ENCODE measurements at regions not wholly inside any gene's neighbourhood (a gene's known extent, or its start where the extent isn't known, plus 50 kb on each side); places are given as distances from the start of the nearest gene placed in this dataset.

- Histone ChIP-seq H3K4me1 (ENCODE audit: insufficient read depth) (no peaks in the 10 kb centered on the region), H3K79me2 (replicated peaks; ENCODE audit: insufficient read depth) (no peaks in the 10 kb centered on the region), H3F3A (replicated peaks; ENCODE audit: low read depth) (no peaks in the 10 kb centered on the region), H3K4me3 (no peak overlapping the region), H4K20me1 (replicated peaks; ENCODE audit: insufficient read depth) (no peaks in the 10 kb centered on the region), H3K36me3 (ENCODE audit: insufficient read depth) (no peaks in the 10 kb centered on the region), H3K27ac (ENCODE audit: low read depth) (no peak overlapping the region), H3K4me2 (no peak overlapping the region), H3K27me3 (ENCODE audit: insufficient read depth) (no peaks in the 10 kb centered on the region), H2AFZ (no peak overlapping the region; the same call in 1 of the 2 replicates), H3K9me2 (ENCODE audit: insufficient read depth) (peaks cover 9% of the 10 kb centered on the region; the same call in 1 of the 2 replicates)
- H3K27me3 Mint-ChIP-seq (ENCODE audit: insufficient read depth, low read depth, poor library complexity) = peaks cover 1% of the 10 kb centered on the region
- DNase-seq (ENCODE audit: low spot score) = no peak
- peaks cover 22% of the 10 kb centered on the region for H3K9me3 Mint-ChIP-seq
- no peak overlapping the region for H3K4me3 Mint-ChIP-seq
- no peak for TF ChIP-seq ETS1 (IDR thresholded peaks at IDR 0.05)
- TF ChIP-seq EZH2phosphoT487 (IDR thresholded peaks at IDR 0.05; ENCODE audit: unreplicated experiment) = no peak
- TF ChIP-seq CTCF (conservative IDR thresholded peaks at IDR 0.05; ENCODE audit: low read depth in 2 of 2) = no peak
- no peak for TF ChIP-seq ZNF462 (CRISPR knock-in tag; IDR thresholded peaks at IDR 0.05)
- TF ChIP-seq JUNB (IDR thresholded peaks at IDR 0.05; ENCODE audit: unreplicated experiment) = no peak
- TF ChIP-seq NANOG (IDR thresholded peaks at IDR 0.05; ENCODE audit: borderline replicate concordance) = no peak
- no peak for TF ChIP-seq ZNF114 (CRISPR knock-in tag; IDR thresholded peaks at IDR 0.05)
- no peak for TF ChIP-seq CREB1 (CRISPR knock-in tag; IDR thresholded peaks at IDR 0.05; ENCODE audit: low read depth)
- TF ChIP-seq ZNF331 (CRISPR knock-in tag; IDR thresholded peaks at IDR 0.05; ENCODE audit: low read depth) = no peak
- no peak for TF ChIP-seq STAT1 (IDR thresholded peaks at IDR 0.05; ENCODE audit: unreplicated experiment)
- no peak for TF ChIP-seq EZH2 (IDR thresholded peaks at IDR 0.05; ENCODE audit: low read depth, unreplicated experiment)
- TF ChIP-seq POLR2AphosphoS5 (IDR thresholded peaks at IDR 0.05; ENCODE audit: low read depth) = no peak
- no peak for TF ChIP-seq REST (IDR thresholded peaks at IDR 0.05; ENCODE audit: unreplicated experiment)
- ATAC-seq = no peak
- H3K27ac Mint-ChIP-seq = no peak overlapping the region
- H3K36me3 Mint-ChIP-seq (ENCODE audit: low read depth) = peaks cover 17% of the 10 kb centered on the region
- peaks cover 4% of the 10 kb centered on the region for H3K4me1 Mint-ChIP-seq
Observed at GRCh38 chr18:25710981-25711380, 359.0 kb upstream of the ZNF521 start.

All from GM23338 (cell line).